GM23248 (cell line): ENCODE measurements at regions not wholly inside any gene's neighbourhood (a gene's known extent, or its start where the extent isn't known, plus 50 kb on each side); places are given as distances from the start of the nearest gene placed in this dataset.

Experiments used
- DNase-seq: peaks from one replicate; pipeline ENCODE4 v3.0.0-alpha.2; 2015
- H2AFZ ChIP-seq: fragments of 200-600 bp; sonication (generic); 2 replicates; pipeline ENCODE4 v1.6.1; 2016; ENCODE audit warnings: antibody characterized with exemption
- H3F3A ChIP-seq: fragments of 200-600 bp; sonication (generic); 2 replicates; pipeline ENCODE4 v1.6.1; 2016; ENCODE audit warnings: mild to moderate bottlenecking, antibody characterized with exemption, mixed run types; ENCODE audit not compliant: insufficient read depth
- H3K27ac ChIP-seq: fragments of 200-600 bp; sonication (generic); 2 replicates; pipeline ENCODE4 v1.5.1; 2016; ENCODE audit warnings: mild to moderate bottlenecking
- H3K27me3 ChIP-seq: fragments of 200-600 bp; sonication (generic); replicated peaks from 2 replicates; pipeline ENCODE4 v1.6.1; 2016; ENCODE audit warnings: mild to moderate bottlenecking; ENCODE audit not compliant: insufficient read depth
- H3K36me3 ChIP-seq: fragments of 200-600 bp; sonication (generic); 2 replicates; pipeline ENCODE4 v1.6.1; 2016; ENCODE audit warnings: low read depth, mild to moderate bottlenecking
- H3K4me1 ChIP-seq: fragments of 200-600 bp; sonication (generic); 2 replicates; pipeline ENCODE4 v1.6.1; 2016; ENCODE audit warnings: mild to moderate bottlenecking; ENCODE audit not compliant: insufficient read depth
- H3K4me2 ChIP-seq: fragments of 200-600 bp; sonication (generic); one replicate; pipeline ENCODE4 v1.6.1; 2016; ENCODE audit warnings: mild to moderate bottlenecking; ENCODE audit not compliant: unreplicated experiment
- H3K4me3 ChIP-seq: fragments of 200-600 bp; sonication (generic); 2 replicates; pipeline ENCODE4 v1.5.1; 2016; ENCODE audit warnings: mild to moderate bottlenecking
- H3K79me2 ChIP-seq: fragments of 200-600 bp; sonication (generic); 2 replicates; pipeline ENCODE4 v1.6.1; 2016; ENCODE audit warnings: mild to moderate bottlenecking; ENCODE audit not compliant: insufficient read depth
- H3K9ac ChIP-seq: fragments of 200-600 bp; sonication (generic); 2 replicates; pipeline ENCODE4 v1.6.1; 2016; ENCODE audit warnings: mild to moderate bottlenecking
- H3K9me2 ChIP-seq: fragments of 200-600 bp; sonication (generic); 2 replicates; pipeline ENCODE4 v1.6.1; 2016; ENCODE audit warnings: mixed run types, mild to moderate bottlenecking, moderate library complexity; ENCODE audit not compliant: insufficient read depth
- H3K9me3 ChIP-seq: fragments of 200-600 bp; sonication (generic); one replicate; pipeline ENCODE4 v1.6.1; 2017; ENCODE audit warnings: low read depth
- H4K20me1 ChIP-seq: fragments of 200-600 bp; sonication (generic); 2 replicates; pipeline ENCODE4 v1.6.0; 2016; ENCODE audit not compliant: insufficient read depth
- EZH2 ChIP-seq: fragments of 200-600 bp; sonication (generic); IDR thresholded peaks from 2 replicates; pipeline ENCODE4 v1.6.1; 2018; ENCODE audit warnings: antibody characterized with exemption, mild to moderate bottlenecking; ENCODE audit not compliant: insufficient read depth, poor library complexity, severe bottlenecking
- EZH2phosphoT487 ChIP-seq: fragments of 200-600 bp; sonication (generic); IDR thresholded peaks from 2 replicates; pipeline ENCODE4 v1.6.1; 2018; ENCODE audit warnings: antibody characterized with exemption, moderate library complexity, mild to moderate bottlenecking, low read depth; ENCODE audit not compliant: insufficient read depth
- WGBS, 2 experiments: methylation state at CpG; one replicate each; pipeline ENCODE4 v1.1.6; 2015 to 2017; ENCODE audit warnings: low lambda C conversion rate in 2 of 2, low coverage in 1 of 2; ENCODE audit errors: missing lambda C conversion rate in 2 of 2; 5-methylcytosine and 5-hydroxymethylcytosine counted together
- in situ Hi-C: fragments of 300-500 bp; cut with MboI; formaldehyde crosslinking; loops from 2 replicates; pipeline ENCODE4 v1.15.0; 2020

GRCh38 chr5:62717301-62717933 lies 138.8 kb downstream of the LRRC70 start:
- no peaks in the 10 kb centered on the region for H3K9me3 ChIP-seq
- no peaks in the 10 kb centered on the region for H3K79me2 ChIP-seq
- H3K27me3 ChIP-seq = peaks cover 10% of the 10 kb centered on the region; the same call in 1 of the 2 replicates
- no peaks in the 10 kb centered on the region for H3K4me1 ChIP-seq
- TF ChIP-seq EZH2 = no peak
- H3K9ac ChIP-seq = no peak overlapping the region
- H3K4me3 ChIP-seq = no peak overlapping the region
- H3K9me2 ChIP-seq = no peaks in the 10 kb centered on the region
- no peaks in the 10 kb centered on the region for H3K36me3 ChIP-seq
- H4K20me1 ChIP-seq = no peaks in the 10 kb centered on the region
- WGBS, 2 experiments = 38% methylated on average over 2 of the region's 2 CpGs
- H3F3A ChIP-seq = no peaks in the 10 kb centered on the region
- no peak overlapping the region for H2AFZ ChIP-seq
- H3K4me2 ChIP-seq = no peak overlapping the region
- in situ Hi-C loops = no loop called here
- DNase-seq = no peak
- no peak overlapping the region for H3K27ac ChIP-seq

GRCh38 chr5:62714296-62714695 lies 135.7 kb downstream of the LRRC70 start:
- Histone ChIP-seq H3K27me3 (peaks cover 10% of the 10 kb centered on the region; the same call in 1 of the 2 replicates), H3K4me1 (no peaks in the 10 kb centered on the region), H3K9me2 (no peaks in the 10 kb centered on the region), H3K36me3 (no peaks in the 10 kb centered on the region), H4K20me1 (no peaks in the 10 kb centered on the region), H3K27ac (no peak overlapping the region), H3F3A (no peaks in the 10 kb centered on the region), H2AFZ (no peak overlapping the region), H3K9ac (no peak overlapping the region), H3K4me2 (no peak overlapping the region), H3K4me3 (no peak overlapping the region), H3K9me3 (no peaks in the 10 kb centered on the region), H3K79me2 (no peaks in the 10 kb centered on the region)
- in situ Hi-C loops = no loop called here
- no peak for TF ChIP-seq EZH2phosphoT487
- TF ChIP-seq EZH2 = no peak
- DNase-seq = no peak
- WGBS, 2 experiments = 13 to 27% methylated on average over 2 of the region's 2 CpGs

DNA sequence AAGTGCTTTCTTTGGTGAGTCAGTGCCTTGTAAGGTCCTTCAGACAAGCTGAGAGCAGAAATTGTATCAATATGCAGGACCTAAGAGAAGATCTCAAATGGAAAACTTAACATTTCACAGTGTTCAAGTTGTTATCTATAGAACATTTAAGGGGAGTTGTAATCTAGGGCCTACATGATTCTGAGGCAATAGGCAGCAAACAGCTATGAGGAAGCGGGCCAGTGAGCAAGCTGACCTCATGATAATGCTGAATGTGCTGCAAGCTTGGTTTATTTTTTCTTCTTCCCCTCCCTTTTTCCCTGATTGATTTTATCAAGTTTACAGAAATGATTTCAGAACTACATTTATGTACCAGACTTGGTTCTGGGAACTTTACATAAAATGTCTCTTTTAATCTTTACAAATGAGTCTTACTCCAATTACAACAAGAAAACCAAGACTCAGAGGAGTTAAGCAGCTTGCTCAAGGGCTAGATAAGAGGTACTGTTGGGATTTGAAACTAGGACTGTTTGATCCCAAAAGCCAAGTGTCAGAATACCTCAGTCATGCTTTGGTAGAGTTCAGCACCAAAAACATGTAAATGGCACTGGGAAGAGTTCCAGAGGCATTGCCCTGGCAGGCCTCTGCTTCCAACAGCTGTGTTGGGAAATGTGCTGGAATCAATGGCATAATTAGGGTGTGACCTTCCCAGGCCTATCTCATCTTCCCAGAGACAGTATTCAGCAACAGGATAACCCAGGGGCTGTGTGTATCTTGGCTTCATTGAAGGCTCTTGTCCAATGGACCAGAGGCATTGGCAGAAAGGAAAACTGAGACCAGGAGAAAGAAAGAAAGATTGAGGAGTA lies 130.1 kb downstream of the LRRC70 start:
- no peaks in the 10 kb centered on the region for H3F3A ChIP-seq
- H3K36me3 ChIP-seq = no peaks in the 10 kb centered on the region
- no peak overlapping the region for H3K4me2 ChIP-seq
- TF ChIP-seq EZH2 (no peak), EZH2phosphoT487 (no peak)
- no peaks in the 10 kb centered on the region for H3K4me1 ChIP-seq
- no peak for DNase-seq
- H3K9ac ChIP-seq = no peak overlapping the region
- no peak overlapping the region for H3K27ac ChIP-seq
- H4K20me1 ChIP-seq = no peaks in the 10 kb centered on the region
- H2AFZ ChIP-seq = no peak overlapping the region
- no peaks in the 10 kb centered on the region for H3K9me3 ChIP-seq
- no peaks in the 10 kb centered on the region for H3K9me2 ChIP-seq
- no peak overlapping the region for H3K4me3 ChIP-seq
- in situ Hi-C loops = no loop called here
- no peaks in the 10 kb centered on the region for H3K27me3 ChIP-seq
- no peaks in the 10 kb centered on the region for H3K79me2 ChIP-seq
- 23 to 25% methylated on average over 1 of the region's 1 CpG for WGBS, 2 experiments

- Histone ChIP-seq H3K4me3 (no peak overlapping the region), H3K4me1 (no peaks in the 10 kb centered on the region), H3K9me2 (no peaks in the 10 kb centered on the region), H3K27ac (no peak overlapping the region), H3K9me3 (no peaks in the 10 kb centered on the region), H3K79me2 (no peaks in the 10 kb centered on the region), H3K4me2 (no peak overlapping the region), H3K9ac (no peak overlapping the region), H3K27me3 (no peaks in the 10 kb centered on the region; the same call in 1 of the 2 replicates), H3K36me3 (no peaks in the 10 kb centered on the region), H2AFZ (no peak overlapping the region), H3F3A (no peaks in the 10 kb centered on the region), H4K20me1 (no peaks in the 10 kb centered on the region)
- in situ Hi-C loops = no loop called here
- TF ChIP-seq EZH2 (no peak), EZH2phosphoT487 (no peak)
- no peak for DNase-seq
- 0 to 8% methylated on average over 1 of the region's 1 CpG for WGBS, 2 experiments
These were observed 128.9 kb downstream of the LRRC70 start for GRCh38 chr5:62707563-62707962.
